HEK293 (cell line): ENCODE measurements at regions not wholly inside any gene's neighbourhood (a gene's known extent, or its start where the extent isn't known, plus 50 kb on each side); places are given as distances from the start of the nearest gene placed in this dataset.

ENCODE experiments used
- CTCF ChIA-PET: fragments of 350-600 bp; formaldehyde crosslinking; extraction: SDS; loops from one replicate; lab custom pipeline; 2021; ENCODE audit warnings: antibody characterized with exemption; lab: Yijun Ruan, JAX
- POLR2A ChIA-PET: fragments of 300-600 bp; formaldehyde crosslinking; extraction: SDS; loops from one replicate; lab custom pipeline; 2020; ENCODE audit warnings: antibody characterized with exemption, inconsistent platforms; lab: Yijun Ruan, JAX
- H3K27ac ChIP-seq: fragments of 200-500 bp; sonication (Bioruptor generic); 2 replicates; pipeline ENCODE4 v1.5.1; 2014; ENCODE audit warnings: low read depth, low read length, control low read depth, inconsistent platforms; ENCODE audit errors: extremely low read depth
- H3K36me3 ChIP-seq, 2 experiments: fragments of 200-500 bp in 1 of 2; sonication (Bioruptor generic) in 1 of 2; 1 replicate in 1 of 2; 2 replicates in 1 of 2; pipeline ENCODE4 v1.5.1; 2014 to 2017; ENCODE audit warnings: inconsistent platforms in 2 of 2, low read length in 2 of 2; ENCODE audit not compliant: control insufficient read depth in 2 of 2, insufficient read depth in 1 of 2
- H3K4me1 ChIP-seq: fragments of 200-500 bp; sonication (Bioruptor generic); 2 replicates; pipeline ENCODE4 v1.5.1; 2014; ENCODE audit warnings: mild to moderate bottlenecking, low read length, inconsistent platforms; ENCODE audit not compliant: control insufficient read depth, insufficient read depth
- H3K4me3 ChIP-seq: 2 replicates; pipeline ENCODE4 v1.5.1; 2011; ENCODE audit warnings: low read depth, mild to moderate bottlenecking, control low read depth, low read length, moderate library complexity
- H3K9me3 ChIP-seq: fragments of 200-500 bp; sonication (Bioruptor generic); 2 replicates; pipeline ENCODE4 v1.5.1; 2014; ENCODE audit warnings: low read depth, low read length, inconsistent platforms; ENCODE audit not compliant: control insufficient read depth, insufficient read depth
- HIC1 ChIP-seq: fragments of 450-650 bp; formaldehyde crosslinking; IDR thresholded peaks from 2 replicates; pipeline ENCODE4 v1.5.1; 2016; ENCODE audit warnings: missing biosample characterization, missing genetic modification characterization
- KLF8 ChIP-seq: fragments of 450-650 bp; formaldehyde crosslinking; IDR thresholded peaks from 2 replicates; pipeline ENCODE4 v1.5.1; 2016; ENCODE audit warnings: missing biosample characterization, missing genetic modification characterization
- SCRT1 ChIP-seq: fragments of 450-650 bp; formaldehyde crosslinking; IDR thresholded peaks from 2 replicates; pipeline ENCODE4 v1.5.1; 2016; ENCODE audit warnings: missing biosample characterization, missing genetic modification characterization, borderline replicate concordance
- SCRT2 ChIP-seq: fragments of 450-650 bp; formaldehyde crosslinking; IDR thresholded peaks from 2 replicates; pipeline ENCODE4 v1.5.1; 2016; ENCODE audit warnings: missing biosample characterization, missing genetic modification characterization
- ZBTB7A ChIP-seq: fragments of 450-650 bp; formaldehyde crosslinking; IDR thresholded peaks from 2 replicates; pipeline ENCODE4 v1.5.1; 2016; ENCODE audit warnings: low read depth, missing biosample characterization, missing genetic modification characterization
- ZNF10 ChIP-seq: fragments of 450-650 bp; formaldehyde crosslinking; IDR thresholded peaks from 2 replicates; pipeline ENCODE4 v1.5.1; 2017; ENCODE audit warnings: missing biosample characterization, missing genetic modification characterization
- ZNF202 ChIP-seq: fragments of 450-650 bp; formaldehyde crosslinking; IDR thresholded peaks from 2 replicates; pipeline ENCODE4 v1.5.1; 2016; ENCODE audit warnings: missing biosample characterization, missing genetic modification characterization, borderline replicate concordance
- ZNF239 ChIP-seq: fragments of 450-650 bp; formaldehyde crosslinking; IDR thresholded peaks from 2 replicates; pipeline ENCODE4 v1.5.1; 2016; ENCODE audit warnings: missing biosample characterization, missing genetic modification characterization
- ZNF24 ChIP-seq: fragments of 450-650 bp; formaldehyde crosslinking; IDR thresholded peaks from 2 replicates; pipeline ENCODE4 v1.5.1; 2016; ENCODE audit warnings: missing biosample characterization, missing genetic modification characterization
- ZNF311 ChIP-seq: fragments of 450-650 bp; formaldehyde crosslinking; IDR thresholded peaks from 2 replicates; pipeline ENCODE4 v1.5.1; 2017; ENCODE audit warnings: missing biosample characterization, missing genetic modification characterization, borderline replicate concordance
- ZNF354C ChIP-seq: fragments of 450-650 bp; formaldehyde crosslinking; IDR thresholded peaks from 2 replicates; pipeline ENCODE4 v1.5.1; 2016; ENCODE audit warnings: missing biosample characterization, missing genetic modification characterization, low read depth, borderline replicate concordance
- ZNF366 ChIP-seq: fragments of 450-650 bp; formaldehyde crosslinking; conservative IDR thresholded peaks from 2 replicates; pipeline ENCODE4 v1.5.1; 2016; ENCODE audit warnings: missing biosample characterization, missing genetic modification characterization
- ZNF48 ChIP-seq: fragments of 450-650 bp; formaldehyde crosslinking; IDR thresholded peaks from 2 replicates; pipeline ENCODE4 v1.5.1; 2016; ENCODE audit warnings: missing biosample characterization, missing genetic modification characterization
- ZNF549 ChIP-seq: fragments of 450-650 bp; IDR thresholded peaks from 2 replicates; pipeline ENCODE4 v1.5.1; 2018; ENCODE audit warnings: missing biosample characterization, missing genetic modification characterization, mild to moderate bottlenecking, inconsistent platforms, moderate library complexity
- ZNF571 ChIP-seq: fragments of 450-650 bp; formaldehyde crosslinking; IDR thresholded peaks from 2 replicates; pipeline ENCODE4 v1.5.0; 2017; ENCODE audit warnings: missing biosample characterization, missing genetic modification characterization
- ZNF629 ChIP-seq: fragments of 450-650 bp; formaldehyde crosslinking; IDR thresholded peaks from 2 replicates; pipeline ENCODE4 v1.5.1; 2017; ENCODE audit warnings: missing biosample characterization, missing genetic modification characterization
- ZNF843 ChIP-seq: fragments of 450-650 bp; formaldehyde crosslinking; IDR thresholded peaks from 2 replicates; pipeline ENCODE4 v1.5.1; 2016; ENCODE audit warnings: missing biosample characterization, missing genetic modification characterization
- ZSCAN18 ChIP-seq: fragments of 450-650 bp; formaldehyde crosslinking; IDR thresholded peaks from 2 replicates; pipeline ENCODE4 v1.5.1; 2016; ENCODE audit warnings: missing biosample characterization, missing genetic modification characterization
- ZXDB ChIP-seq: fragments of 450-650 bp; formaldehyde crosslinking; IDR thresholded peaks from 2 replicates; pipeline ENCODE4 v1.5.1; 2016; ENCODE audit warnings: missing biosample characterization, missing genetic modification characterization
- TF ChIP-seq, protein P1 (sequence below): fragments of 450-650 bp; formaldehyde crosslinking; IDR thresholded peaks from 2 replicates; pipeline ENCODE4 v1.5.1; 2016; ENCODE audit warnings: missing biosample characterization, missing genetic modification characterization
- TF ChIP-seq, protein P2 (sequence below): fragments of 450-650 bp; formaldehyde crosslinking; IDR thresholded peaks from 2 replicates; pipeline ENCODE4 v1.5.1; 2016; ENCODE audit warnings: missing biosample characterization, missing genetic modification characterization
- TF ChIP-seq, protein P3 (sequence below): fragments of 450-650 bp; formaldehyde crosslinking; IDR thresholded peaks from 2 replicates; pipeline ENCODE4 v1.5.1; 2016; ENCODE audit warnings: missing biosample characterization, missing genetic modification characterization, borderline replicate concordance

- TF ChIP-seq SCRT1 (tag by site-specific recombination) (0 out of 2 replicates have a peak, but pooled peaks have one; percentile 34), ZXDB (no peak), SCRT2 (tag by site-specific recombination) (peak; percentile 96)
Observed at GRCh38 chr2:60331115-60331809, 222.2 kb downstream of the BCL11A start (continued).

DNA sequence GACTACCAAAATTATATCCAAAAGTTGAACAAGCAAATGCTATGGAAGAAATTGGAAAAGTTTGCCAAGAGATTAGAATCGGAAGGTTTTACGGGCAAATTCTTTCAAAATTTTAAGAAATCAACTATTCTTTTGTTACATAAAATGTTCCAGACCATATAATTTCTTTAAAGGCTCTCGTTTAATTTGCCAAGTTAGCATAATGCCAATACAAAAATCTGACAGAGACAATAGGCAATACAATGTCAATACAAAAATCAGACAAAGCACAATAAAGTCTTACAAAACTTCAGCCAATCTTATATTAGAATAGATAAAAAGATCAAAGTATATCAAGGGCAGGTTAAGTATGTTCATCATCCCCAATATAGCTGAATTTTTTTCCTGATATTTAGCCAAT, 224.2 kb downstream of the BCL11A start:
- Histone ChIP-seq H3K27ac (no peak overlapping the region), H3K4me3 (no peak overlapping the region), H3K4me1 (peaks cover 3% of the 10 kb centered on the region; the same call in 1 of the 2 replicates), H3K9me3 (no peaks in the 10 kb centered on the region), H3K36me3 (no peaks in the 10 kb centered on the region)
- ChIA-PET POLR2A (no interaction called here), CTCF (no interaction called here)
- TF ChIP-seq ZNF366 (no peak), ZNF571 (no peak), ZNF549 (tag by site-specific recombination) (no peak), ZNF843 (tag by site-specific recombination) (no peak), ZNF311 (tag by site-specific recombination) (no peak), ZNF10 (tag by site-specific recombination) (no peak), ZNF354C (tag by site-specific recombination) (no peak)
- TF ChIP-seq, protein P1, sequence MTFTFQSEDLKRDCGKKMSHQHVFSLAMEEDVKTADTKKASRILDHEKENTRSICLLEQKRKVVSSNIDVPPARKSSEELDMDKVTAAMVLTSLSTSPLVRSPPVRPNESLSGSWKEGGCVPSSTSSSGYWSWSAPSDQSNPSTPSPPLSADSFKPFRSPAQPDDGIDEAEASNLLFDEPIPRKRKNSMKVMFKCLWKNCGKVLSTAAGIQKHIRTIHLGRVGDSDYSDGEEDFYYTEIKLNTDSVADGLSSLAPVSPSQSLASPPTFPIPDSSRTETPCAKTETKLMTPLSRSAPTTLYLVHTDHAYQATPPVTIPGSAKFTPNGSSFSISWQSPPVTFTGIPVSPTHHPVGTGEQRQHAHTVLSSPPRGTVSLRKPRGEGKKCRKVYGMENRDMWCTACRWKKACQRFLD (tag by site-specific recombination) = no peak

DNA sequence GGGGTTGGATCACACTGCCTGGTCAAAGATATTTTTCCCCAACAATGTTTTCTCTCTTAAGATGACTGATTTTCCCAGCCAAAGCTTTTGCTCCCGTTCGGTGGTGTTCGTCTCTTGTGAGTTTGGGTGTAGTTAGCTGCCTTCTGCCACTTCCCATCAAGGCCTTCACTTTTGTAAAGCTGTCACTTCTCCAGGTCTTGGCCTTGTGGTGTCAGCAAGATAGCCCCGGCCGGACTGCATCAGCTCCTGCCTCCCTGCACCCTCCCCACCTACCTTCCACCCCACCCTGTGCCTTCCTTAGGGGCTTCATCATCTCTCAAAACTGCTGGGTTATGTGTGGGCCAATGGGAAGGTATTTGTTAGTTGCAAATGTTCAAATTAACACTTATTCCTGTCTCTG, 228.9 kb downstream of the BCL11A start:
- Histone ChIP-seq H3K4me1 (no peaks in the 10 kb centered on the region), H3K36me3 (no peaks in the 10 kb centered on the region), H3K9me3 (no peaks in the 10 kb centered on the region), H3K4me3 (no peak overlapping the region), H3K27ac (no peak overlapping the region)
- ChIA-PET CTCF (no interaction called here), POLR2A (no interaction called here)
- TF ChIP-seq ZNF202 (tag by site-specific recombination) = no peak
- TF ChIP-seq, protein P2, sequence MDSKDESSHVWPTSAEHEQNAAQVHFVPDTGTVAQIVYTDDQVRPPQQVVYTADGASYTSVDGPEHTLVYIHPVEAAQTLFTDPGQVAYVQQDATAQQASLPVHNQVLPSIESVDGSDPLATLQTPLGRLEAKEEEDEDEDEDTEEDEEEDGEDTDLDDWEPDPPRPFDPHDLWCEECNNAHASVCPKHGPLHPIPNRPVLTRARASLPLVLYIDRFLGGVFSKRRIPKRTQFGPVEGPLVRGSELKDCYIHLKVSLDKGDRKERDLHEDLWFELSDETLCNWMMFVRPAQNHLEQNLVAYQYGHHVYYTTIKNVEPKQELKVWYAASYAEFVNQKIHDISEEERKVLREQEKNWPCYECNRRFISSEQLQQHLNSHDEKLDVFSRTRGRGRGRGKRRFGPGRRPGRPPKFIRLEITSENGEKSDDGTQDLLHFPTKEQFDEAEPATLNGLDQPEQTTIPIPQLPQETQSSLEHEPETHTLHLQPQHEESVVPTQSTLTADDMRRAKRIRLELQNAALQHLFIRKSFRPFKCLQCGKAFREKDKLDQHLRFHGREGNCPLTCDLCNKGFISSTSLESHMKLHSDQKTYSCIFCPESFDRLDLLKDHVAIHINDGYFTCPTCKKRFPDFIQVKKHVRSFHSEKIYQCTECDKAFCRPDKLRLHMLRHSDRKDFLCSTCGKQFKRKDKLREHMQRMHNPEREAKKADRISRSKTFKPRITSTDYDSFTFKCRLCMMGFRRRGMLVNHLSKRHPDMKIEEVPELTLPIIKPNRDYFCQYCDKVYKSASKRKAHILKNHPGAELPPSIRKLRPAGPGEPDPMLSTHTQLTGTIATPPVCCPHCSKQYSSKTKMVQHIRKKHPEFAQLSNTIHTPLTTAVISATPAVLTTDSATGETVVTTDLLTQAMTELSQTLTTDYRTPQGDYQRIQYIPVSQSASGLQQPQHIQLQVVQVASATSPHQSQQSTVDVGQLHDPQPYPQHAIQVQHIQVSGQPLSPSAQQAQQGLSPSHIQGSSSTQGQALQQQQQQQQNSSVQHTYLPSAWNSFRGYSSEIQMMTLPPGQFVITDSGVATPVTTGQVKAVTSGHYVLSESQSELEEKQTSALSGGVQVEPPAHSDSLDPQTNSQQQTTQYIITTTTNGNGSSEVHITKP (tag by site-specific recombination) = no peak
- TF ChIP-seq ZNF24 = no peak
- TF ChIP-seq ZSCAN18 (tag by site-specific recombination) = no peak
- TF ChIP-seq ZBTB7A (tag by site-specific recombination) = no peak
- no peak for TF ChIP-seq ZNF239
- TF ChIP-seq HIC1 (tag by site-specific recombination) = no peak
- TF ChIP-seq, protein P3, sequence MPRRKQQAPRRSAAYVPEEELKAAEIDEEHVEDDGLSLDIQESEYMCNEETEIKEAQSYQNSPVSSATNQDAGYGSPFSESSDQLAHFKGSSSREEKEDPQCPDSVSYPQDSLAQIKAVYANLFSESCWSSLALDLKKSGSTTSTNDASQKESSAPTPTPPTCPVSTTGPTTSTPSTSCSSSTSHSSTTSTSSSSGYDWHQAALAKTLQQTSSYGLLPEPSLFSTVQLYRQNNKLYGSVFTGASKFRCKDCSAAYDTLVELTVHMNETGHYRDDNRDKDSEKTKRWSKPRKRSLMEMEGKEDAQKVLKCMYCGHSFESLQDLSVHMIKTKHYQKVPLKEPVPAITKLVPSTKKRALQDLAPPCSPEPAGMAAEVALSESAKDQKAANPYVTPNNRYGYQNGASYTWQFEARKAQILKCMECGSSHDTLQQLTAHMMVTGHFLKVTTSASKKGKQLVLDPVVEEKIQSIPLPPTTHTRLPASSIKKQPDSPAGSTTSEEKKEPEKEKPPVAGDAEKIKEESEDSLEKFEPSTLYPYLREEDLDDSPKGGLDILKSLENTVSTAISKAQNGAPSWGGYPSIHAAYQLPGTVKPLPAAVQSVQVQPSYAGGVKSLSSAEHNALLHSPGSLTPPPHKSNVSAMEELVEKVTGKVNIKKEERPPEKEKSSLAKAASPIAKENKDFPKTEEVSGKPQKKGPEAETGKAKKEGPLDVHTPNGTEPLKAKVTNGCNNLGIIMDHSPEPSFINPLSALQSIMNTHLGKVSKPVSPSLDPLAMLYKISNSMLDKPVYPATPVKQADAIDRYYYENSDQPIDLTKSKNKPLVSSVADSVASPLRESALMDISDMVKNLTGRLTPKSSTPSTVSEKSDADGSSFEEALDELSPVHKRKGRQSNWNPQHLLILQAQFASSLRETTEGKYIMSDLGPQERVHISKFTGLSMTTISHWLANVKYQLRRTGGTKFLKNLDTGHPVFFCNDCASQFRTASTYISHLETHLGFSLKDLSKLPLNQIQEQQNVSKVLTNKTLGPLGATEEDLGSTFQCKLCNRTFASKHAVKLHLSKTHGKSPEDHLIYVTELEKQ (tag by site-specific recombination) = no peak
- TF ChIP-seq KLF8 = no peak
- TF ChIP-seq ZNF629 (tag by site-specific recombination) = no peak
- TF ChIP-seq ZNF48 (tag by site-specific recombination) = no peak
